GM12878 (cell line): ENCODE measurements at regions not wholly inside any gene's neighbourhood (a gene's known extent, or its start where the extent isn't known, plus 50 kb on each side); places are given as distances from the start of the nearest gene placed in this dataset.

Experiments
- CREB1 ChIP-seq: IDR thresholded peaks from 2 replicates; pipeline ENCODE4 v1.6.1; 2012; ENCODE audit warnings: low read depth, mild to moderate bottlenecking, inconsistent platforms
- CTCF ChIP-seq, 3 experiments: IDR thresholded peaks in 2 of 3; conservative IDR thresholded peaks in 1 of 3; 2 replicates each; pipeline ENCODE4 v1.5.1; 2011; ENCODE audit warnings: low read depth in 3 of 3, low read length in 3 of 3, mild to moderate bottlenecking in 3 of 3, control low read depth in 2 of 3, moderate library complexity in 2 of 3, inconsistent platforms in 1 of 3, mixed read lengths in 1 of 3; ENCODE audit not compliant: control insufficient read depth in 2 of 3, insufficient read depth in 1 of 3; ENCODE audit errors: extremely low read depth in 1 of 3
- E2F4 ChIP-seq: IDR thresholded peaks from 2 replicates; pipeline ENCODE4 v1.6.1; 2012; ENCODE audit warnings: low read depth, low read length, improper control_type of control experiment
- EP300 ChIP-seq, 2 experiments: fragments of 150-350 bp in 1 of 2; IDR thresholded peaks; 2 replicates each; pipeline ENCODE4 v1.6.1; 2011 to 2012; ENCODE audit warnings: low read depth in 2 of 2, low read length in 2 of 2, borderline replicate concordance in 1 of 2, improper control_type of control experiment in 1 of 2, inconsistent platforms in 1 of 2; ENCODE audit not compliant: control insufficient read depth in 1 of 2
- FOXM1 ChIP-seq: IDR thresholded peaks from 2 replicates; pipeline ENCODE4 v1.6.1; 2012; ENCODE audit warnings: low read depth, mild to moderate bottlenecking, inconsistent platforms, low read length, moderate library complexity
- SUPT20H ChIP-seq: IDR thresholded peaks from 2 replicates; pipeline ENCODE4 v1.6.1; 2011; ENCODE audit warnings: low read depth, mild to moderate bottlenecking, low read length, moderate library complexity, borderline replicate concordance; ENCODE audit not compliant: control insufficient read depth

- no peak for TF ChIP-seq SUPT20H
- no peak for TF ChIP-seq CTCF (IDR thresholded peaks at IDR 0.05 in 2 of 3, conservative IDR thresholded peaks at IDR 0.05 in 1 of 3; ENCODE audit: control insufficient read depth in 2 of 3, extremely low read depth in 1 of 3, insufficient read depth in 1 of 3, low read depth in 3 of 3, low read length in 3 of 3)
- no peak for TF ChIP-seq EP300 (IDR thresholded peaks at IDR 0.05; ENCODE audit: borderline replicate concordance in 1 of 2, control insufficient read depth in 1 of 2, low read depth in 2 of 2, low read length in 2 of 2)
- TF ChIP-seq E2F4 = no peak
- TF ChIP-seq CREB1 = no peak
- no peak for TF ChIP-seq FOXM1
Observed at GRCh38 chr20:40953416-40953815, 75.2 kb upstream of the TOP1 start.
